ENCODE measurements at regions not wholly inside any gene's neighbourhood (a gene's known extent, or its start where the extent isn't known, plus 50 kb on each side); places are given as distances from the start of the nearest gene placed in this dataset.

- no peaks in the 10 kb centered on the region for H3K9me3 ChIP-seq (ENCODE audit: low read length)
- no peak overlapping the region for H3K27ac ChIP-seq (ENCODE audit: extremely low read length, insufficient read depth, low read length)
- no peaks in the 10 kb centered on the region for H4K20me1 ChIP-seq (ENCODE audit: insufficient read depth, low read length)
- H3K9ac ChIP-seq (ENCODE audit: insufficient read depth, low read depth, low read length), result no peak overlapping the region
- H3K4me3 ChIP-seq (replicated peaks in 1 of 3; ENCODE audit: insufficient read depth in 1 of 3, low read depth in 2 of 3, low read length in 3 of 3), result no peak overlapping the region
- ATAC-seq, result no peak
- peaks cover 15% of the 10 kb centered on the region for H3K4me1 ChIP-seq (ENCODE audit: insufficient read depth, low read length)
- BruUV-seq (replicated peaks), result no TSS peak
- H2AFZ ChIP-seq (ENCODE audit: low read length), result no peak overlapping the region
- TF ChIP-seq REPIN1 (CRISPR knock-in tag; IDR thresholded peaks at IDR 0.05; ENCODE audit: borderline replicate concordance, low read depth) (no peak), ZNF331 (CRISPR knock-in tag; IDR thresholded peaks at IDR 0.05) (no peak), ZNF629 (CRISPR knock-in tag; conservative IDR thresholded peaks at IDR 0.05) (no peak), CBX2 (IDR thresholded peaks at IDR 0.05; ENCODE audit: low read depth, low read length) (no peak), CBX2 (CRISPR knock-in tag; IDR thresholded peaks at IDR 0.05; ENCODE audit: low read depth) (no peak), ZNF543 (CRISPR knock-in tag; IDR thresholded peaks at IDR 0.05) (no peak), TFDP2 (CRISPR knock-in tag; IDR thresholded peaks at IDR 0.05) (no peak), ZBTB3 (CRISPR knock-in tag; IDR thresholded peaks at IDR 0.05; ENCODE audit: borderline replicate concordance, low read depth) (no peak), ZNF10 (CRISPR knock-in tag; IDR thresholded peaks at IDR 0.05; ENCODE audit: borderline replicate concordance, low read depth) (no peak), SMARCE1 (IDR thresholded peaks at IDR 0.05; ENCODE audit: borderline replicate concordance) (no peak), CCAR2 (optimal IDR thresholded peaks at IDR 0.05; ENCODE audit: low read depth, low read length) (no peak), POLR2AphosphoS5 (IDR thresholded peaks at IDR 0.05; ENCODE audit: low read depth, low read length) (no peak), ZSCAN31 (CRISPR knock-in tag; IDR thresholded peaks at IDR 0.05; ENCODE audit: low read depth) (no peak)
- no peak for FAIRE-seq
- no peaks in the 10 kb centered on the region for H3K79me2 ChIP-seq (ENCODE audit: insufficient read depth, low read length)
- WGBS (ENCODE audit: low lambda C conversion rate), result 42% methylated on average over 5 of the region's 5 CpGs
- H3K4me2 ChIP-seq (ENCODE audit: low read depth, low read length), result no peak overlapping the region
- ChIA-PET CTCF (ENCODE audit: low intra/inter-chr PET ratio, low total read pairs) (no interaction called here), POLR2A (no interaction called here)
- in situ Hi-C loops (cut with HindIII; ENCODE audit: extremely low pct_ligation_motif_present, low pct_unique_long_range_greater_than_20kb) (loop anchor here (5.0 kb wide), 2 partner anchors 153 to 273 kb away; no protein-coding TSS in a partner anchor), intact Hi-C loops (cut with micrococcal nuclease; ENCODE audit: unreplicated experiment) (no loop called here)
- DNase-seq (ENCODE audit: low spot score), result no peak
- no peaks in the 10 kb centered on the region for H3K36me3 ChIP-seq (replicated peaks in 1 of 2; ENCODE audit: control insufficient read depth in 1 of 2, insufficient read depth in 2 of 2, low read length in 2 of 2)
- H3K27me3 ChIP-seq (ENCODE audit: control insufficient read depth in 1 of 2, insufficient read depth in 2 of 2, low read length in 2 of 2), result peaks cover 0 to 26% of the 10 kb centered on the region in 2 experiments; a peak in 4 of 5 replicates
These were observed 89.7 kb upstream of the RASGRF1 start for GRCh38 chr15:79180318-79180717.

Data from HepG2 (cell line).